Osteoblast (primary cell): ENCODE measurements at regions not wholly inside any gene's neighbourhood (a gene's known extent, or its start where the extent isn't known, plus 50 kb on each side); places are given as distances from the start of the nearest gene placed in this dataset.

ENCODE experiments used
- DNase-seq: peaks from one replicate; pipeline ENCODE4 v3.0.0; 2011; ENCODE audit warnings: low spot score, mixed read lengths; ENCODE audit not compliant: insufficient read length; ENCODE audit errors: missing footprints
- H2AFZ ChIP-seq: 2 replicates; pipeline ENCODE4 v1.6.0; 2011; ENCODE audit warnings: mild to moderate bottlenecking, low read length
- H3K27ac ChIP-seq: 2 replicates; pipeline ENCODE4 v1.5.1; 2011; ENCODE audit warnings: mild to moderate bottlenecking, low read depth, low read length, moderate library complexity
- H3K27me3 ChIP-seq: 2 replicates; pipeline ENCODE4 v1.6.0; 2012; ENCODE audit warnings: mild to moderate bottlenecking, control low read depth, inconsistent platforms, low read length, moderate library complexity; ENCODE audit not compliant: insufficient read depth
- H3K36me3 ChIP-seq: 2 replicates; pipeline ENCODE4 v1.5.1; 2011; ENCODE audit warnings: mild to moderate bottlenecking, low read length, control low read depth, moderate library complexity; ENCODE audit not compliant: insufficient read depth
- H3K4me1 ChIP-seq: 2 replicates; pipeline ENCODE4 v1.5.1; 2011; ENCODE audit warnings: mild to moderate bottlenecking, low read length, control low read depth, moderate library complexity; ENCODE audit not compliant: insufficient read depth
- H3K4me2 ChIP-seq: 2 replicates; pipeline ENCODE4 v1.6.0; 2011; ENCODE audit warnings: mild to moderate bottlenecking, low read length; ENCODE audit not compliant: insufficient read depth
- H3K4me3 ChIP-seq: fragments of 200-600 bp; sonication (generic); 3 replicates; pipeline ENCODE4 v1.5.1; 2012; ENCODE audit warnings: mild to moderate bottlenecking, low read length, inconsistent platforms; ENCODE audit not compliant: insufficient read depth
- H3K79me2 ChIP-seq: 2 replicates; pipeline ENCODE4 v1.6.0; 2012; ENCODE audit warnings: mild to moderate bottlenecking, low read length, control low read depth, inconsistent platforms; ENCODE audit not compliant: insufficient read depth
- H3K9me3 ChIP-seq: 2 replicates; pipeline ENCODE4 v1.5.1; 2011; ENCODE audit warnings: low read depth, low read length, control low read depth
- H4K20me1 ChIP-seq: 2 replicates; pipeline ENCODE4 v1.6.0; 2012; ENCODE audit warnings: mild to moderate bottlenecking, low read length, control low read depth; ENCODE audit not compliant: insufficient read depth
- CTCF ChIP-seq: IDR thresholded peaks from 2 replicates; pipeline ENCODE4 v1.5.1; 2011; ENCODE audit warnings: mild to moderate bottlenecking, low read depth, low read length, moderate library complexity; ENCODE audit errors: extremely low read depth

- Histone ChIP-seq H3K27ac (no peak overlapping the region), H3K36me3 (no peaks in the 10 kb centered on the region), H2AFZ (no peak overlapping the region), H3K4me3 (no peak overlapping the region), H3K4me1 (no peaks in the 10 kb centered on the region), H3K4me2 (no peak overlapping the region), H3K79me2 (no peaks in the 10 kb centered on the region), H3K27me3 (no peaks in the 10 kb centered on the region), H4K20me1 (no peaks in the 10 kb centered on the region), H3K9me3 (no peaks in the 10 kb centered on the region)
- no peak for DNase-seq
- no peak for TF ChIP-seq CTCF
Observed at GRCh38 chr12:61993734-61994345, 266.4 kb upstream of the USP15 start.

GRCh38 chr12:61996717-61997116, 263.5 kb upstream of the USP15 start:
- Histone ChIP-seq H3K27me3 (no peaks in the 10 kb centered on the region), H3K4me2 (no peak overlapping the region), H3K9me3 (no peaks in the 10 kb centered on the region), H4K20me1 (no peaks in the 10 kb centered on the region), H3K36me3 (no peaks in the 10 kb centered on the region), H3K27ac (no peak overlapping the region), H3K4me1 (no peaks in the 10 kb centered on the region), H3K4me3 (no peak overlapping the region), H2AFZ (no peak overlapping the region), H3K79me2 (no peaks in the 10 kb centered on the region)
- no peak for DNase-seq
- no peak for TF ChIP-seq CTCF

- Histone ChIP-seq H3K4me2 (no peak overlapping the region), H3K27ac (no peak overlapping the region), H3K27me3 (no peaks in the 10 kb centered on the region), H2AFZ (no peak overlapping the region), H3K79me2 (no peaks in the 10 kb centered on the region), H3K36me3 (no peaks in the 10 kb centered on the region), H4K20me1 (no peaks in the 10 kb centered on the region), H3K9me3 (no peaks in the 10 kb centered on the region), H3K4me1 (no peaks in the 10 kb centered on the region), H3K4me3 (no peak overlapping the region)
- DNase-seq, result no peak
- TF ChIP-seq CTCF, result no peak
Observed at GRCh38 chr12:61998791-61999190, 261.4 kb upstream of the USP15 start.

- no peaks in the 10 kb centered on the region for H3K79me2 ChIP-seq
- H3K9me3 ChIP-seq, result no peaks in the 10 kb centered on the region
- no peaks in the 10 kb centered on the region for H4K20me1 ChIP-seq
- H2AFZ ChIP-seq, result no peak overlapping the region
- H3K36me3 ChIP-seq, result no peaks in the 10 kb centered on the region
- no peak overlapping the region for H3K27ac ChIP-seq
- no peak for TF ChIP-seq CTCF
- H3K27me3 ChIP-seq, result no peaks in the 10 kb centered on the region
- no peaks in the 10 kb centered on the region for H3K4me1 ChIP-seq
- no peak overlapping the region for H3K4me3 ChIP-seq
- DNase-seq, result no peak
- no peak overlapping the region for H3K4me2 ChIP-seq
Observed at GRCh38 chr12:61999311-61999710, 260.9 kb upstream of the USP15 start.
